ENCODE measurements at regions not wholly inside any gene's neighbourhood (a gene's known extent, or its start where the extent isn't known, plus 50 kb on each side); places are given as distances from the start of the nearest gene placed in this dataset.

- no peak for TF ChIP-seq TCF7L2 (IDR thresholded peaks at IDR 0.05; ENCODE audit: low read depth, low read length)
- no peak for TF ChIP-seq CTCF (IDR thresholded peaks at IDR 0.05)
- no peak for TF ChIP-seq POLR2AphosphoS5 (IDR thresholded peaks at IDR 0.05; ENCODE audit: low read depth, low read length)
These were observed 55.5 kb upstream of the PCDH18 start for GRCh38 chr4:137587796-137588195.

Measured in Panc1 (cell line).